Prostate gland (tissue), 2 donors: ENCODE measurements at regions not wholly inside any gene's neighbourhood (a gene's known extent, or its start where the extent isn't known, plus 50 kb on each side); places are given as distances from the start of the nearest gene placed in this dataset.

Experiments
- DNase-seq: peaks from one replicate; pipeline ENCODE4 v3.0.0-alpha.2; 2019; ENCODE audit warnings: low spot score
- H3K27ac ChIP-seq, 2 donors: fragments of 200-600 bp; sonication (generic); 2 replicates each; pipeline ENCODE4 v1.5.1; 2017 to 2019
- H3K27me3 ChIP-seq: fragments of 200-600 bp; sonication (generic); replicated peaks from 2 replicates; pipeline ENCODE4 v1.5.1; 2019; ENCODE audit not compliant: insufficient read depth
- H3K36me3 ChIP-seq, 2 donors: fragments of 200-600 bp; sonication (generic); 1 replicate in 1 of 2; 2 replicates in 1 of 2; pipeline versions ENCODE4 v1.5.1 to v1.8.1; 2017 to 2019
- H3K4me1 ChIP-seq: fragments of 200-600 bp; sonication (generic); replicated peaks from 2 replicates; pipeline ENCODE4 v1.5.1; 2019
- H3K4me3 ChIP-seq, 2 donors: fragments of 200-600 bp; sonication (generic); 2 replicates each; pipeline ENCODE4 v1.5.1; 2017 to 2019
- H3K9me3 ChIP-seq: fragments of 200-600 bp; sonication (generic); 2 replicates; pipeline ENCODE4 v1.5.1; 2017
- CTCF ChIP-seq, 4 experiments: fragments of 200-600 bp in 2 of 4; fragments of 450-650 bp in 2 of 4; sonication (generic) in 2 of 4; IDR thresholded peaks; 1 replicate in 3 of 4; 2 replicates in 1 of 4; pipeline ENCODE4 v1.5.1; 2016 to 2019; ENCODE audit warnings: antibody characterized with exemption in 4 of 4, mild to moderate bottlenecking in 2 of 4, moderate library complexity in 2 of 4
- POLR2A ChIP-seq: fragments of 450-650 bp; IDR thresholded peaks from one replicate; pipeline ENCODE4 v1.6.1; 2016; ENCODE audit warnings: antibody characterized with exemption, mild to moderate bottlenecking
- POLR2AphosphoS5 ChIP-seq: sonication (generic); formaldehyde crosslinking; IDR thresholded peaks from one replicate; pipeline ENCODE4 v1.6.1; 2017; ENCODE audit warnings: antibody characterized with exemption
- WGBS: methylation state at CpG from one replicate; pipeline ENCODE4 v1.1.5; 2018; 5-methylcytosine and 5-hydroxymethylcytosine counted together
- intact Hi-C: fragments of 100-400 bp; cut with DNase I; formaldehyde crosslinking; loops from one replicate; pipeline ENCODE4 v1.14.2; 2022

GRCh38 chr6:169897601-169898358, 146.4 kb downstream of the ERMARD start:
- Histone ChIP-seq H3K27ac (no peak overlapping the region), H3K4me1 (no peaks in the 10 kb centered on the region), H3K27me3 (no peaks in the 10 kb centered on the region), H3K4me3 (no peak overlapping the region), H3K36me3 (no peaks in the 10 kb centered on the region), H3K9me3 (no peaks in the 10 kb centered on the region)
- intact Hi-C loops = no loop called here
- WGBS = 91% methylated on average over 15 of the region's 15 CpGs
- TF ChIP-seq POLR2A = no peak
- TF ChIP-seq CTCF (IDR thresholded peaks at IDR 0.05) = no peak
- TF ChIP-seq POLR2AphosphoS5 = no peak
- DNase-seq = no peak

GRCh38 chr6:169896826-169897456, 145.5 kb downstream of the ERMARD start:
- no peak overlapping the region for H3K27ac ChIP-seq
- DNase-seq = no peak
- H3K36me3 ChIP-seq = no peaks in the 10 kb centered on the region
- intact Hi-C loops = no loop called here
- no peaks in the 10 kb centered on the region for H3K27me3 ChIP-seq
- no peaks in the 10 kb centered on the region for H3K4me1 ChIP-seq
- no peaks in the 10 kb centered on the region for H3K9me3 ChIP-seq
- WGBS = 95% methylated on average over 17 of the region's 17 CpGs
- no peak overlapping the region for H3K4me3 ChIP-seq
- TF ChIP-seq CTCF (IDR thresholded peaks at IDR 0.05) (no peak), POLR2AphosphoS5 (no peak), POLR2A (no peak)

- intact Hi-C loops = no loop called here
- Histone ChIP-seq H3K4me3 (no peak overlapping the region), H3K27ac (no peak overlapping the region), H3K9me3 (no peaks in the 10 kb centered on the region), H3K27me3 (no peaks in the 10 kb centered on the region), H3K4me1 (no peaks in the 10 kb centered on the region), H3K36me3 (no peaks in the 10 kb centered on the region)
- TF ChIP-seq POLR2A (no peak), POLR2AphosphoS5 (no peak), CTCF (IDR thresholded peaks at IDR 0.05) (no peak)
- WGBS = 89% methylated on average over 18 of the region's 19 CpGs
- no peak for DNase-seq
Measured at GRCh38 chr6:169895926-169896761, 144.7 kb downstream of the ERMARD start.

GRCh38 chr6:169895000-169895759, 143.8 kb downstream of the ERMARD start:
- Histone ChIP-seq H3K36me3 (no peaks in the 10 kb centered on the region), H3K27ac (no peak overlapping the region), H3K27me3 (no peaks in the 10 kb centered on the region), H3K4me1 (no peaks in the 10 kb centered on the region), H3K9me3 (no peaks in the 10 kb centered on the region), H3K4me3 (no peak overlapping the region)
- TF ChIP-seq POLR2A (no peak), CTCF (IDR thresholded peaks at IDR 0.05) (no peak), POLR2AphosphoS5 (no peak)
- 80% methylated on average over 7 of the region's 7 CpGs for WGBS
- no peak for DNase-seq
- intact Hi-C loops = no loop called here
